Panc1 (cell line): ENCODE measurements at regions not wholly inside any gene's neighbourhood (a gene's known extent, or its start where the extent isn't known, plus 50 kb on each side); places are given as distances from the start of the nearest gene placed in this dataset.

Experiments
- ATAC-seq: fragments of 200-7000 bp; cut with Tn5 transposase; 2 replicates; pipeline ENCODE4 v1.9.1; 2020; ENCODE audit warnings: mild to moderate bottlenecking, moderate library complexity
- BruUV-seq: library from RNA; stranded (reverse); fragments of 400-500 nt; replicated peaks from 2 replicates; lab custom pipeline; 2021; lab: Mats Ljungman, UMichigan
- CTCF ChIA-PET: fragments of 300-600 bp; sonication (Branson Sonifier 250); formaldehyde crosslinking; loops from one replicate; lab custom pipeline; 2022; ENCODE audit warnings: antibody characterized with exemption; lab: Charles Lee
- POLR2A ChIA-PET: fragments of 300-600 bp; sonication (Branson Sonifier 250); formaldehyde crosslinking; loops from one replicate; lab custom pipeline; 2022; ENCODE audit warnings: antibody characterized with exemption; lab: Charles Lee
- DNase-seq: peaks from one replicate; pipeline ENCODE4 v3.0.0-alpha.2; 2010; ENCODE audit warnings: low read depth, low spot score
- H3K27ac ChIP-seq: 2 replicates; pipeline ENCODE4 v1.5.1; 2011; ENCODE audit warnings: mild to moderate bottlenecking, low read length, inconsistent platforms
- H3K27me3 ChIP-seq: fragments of 200-500 bp; sonication (Bioruptor generic); 2 replicates; pipeline ENCODE4 v1.6.0; 2014; ENCODE audit warnings: low read length, inconsistent platforms; ENCODE audit not compliant: control insufficient read depth, insufficient read depth
- H3K36me3 ChIP-seq: fragments of 200-500 bp; sonication (Bioruptor generic); 2 replicates; pipeline ENCODE4 v1.5.1; 2014; ENCODE audit warnings: inconsistent platforms, mild to moderate bottlenecking, low read length, moderate library complexity; ENCODE audit not compliant: control insufficient read depth, insufficient read depth
- H3K4me1 ChIP-seq: 2 replicates; pipeline ENCODE4 v1.5.1; 2011; ENCODE audit warnings: inconsistent platforms, mild to moderate bottlenecking, low read length, moderate library complexity; ENCODE audit not compliant: control insufficient read depth, insufficient read depth
- H3K4me3 ChIP-seq, 2 experiments: 2 replicates each; pipeline ENCODE4 v1.5.1; 2011 to 2012; ENCODE audit warnings: low read depth in 2 of 2, low read length in 2 of 2, mild to moderate bottlenecking in 2 of 2, inconsistent platforms in 1 of 2, moderate library complexity in 1 of 2
- H3K9me3 ChIP-seq: fragments of 200-500 bp; sonication (Bioruptor generic); 2 replicates; pipeline ENCODE4 v1.5.1; 2014; ENCODE audit warnings: low read depth, mild to moderate bottlenecking, inconsistent platforms, low read length, moderate library complexity; ENCODE audit not compliant: control insufficient read depth, insufficient read depth
- POLR2AphosphoS5 ChIP-seq: IDR thresholded peaks from 2 replicates; pipeline ENCODE4 v1.6.1; 2012; ENCODE audit warnings: mild to moderate bottlenecking, low read depth, low read length, moderate library complexity
- SIN3A ChIP-seq: IDR thresholded peaks from 2 replicates; pipeline ENCODE4 v1.6.1; 2012; ENCODE audit warnings: low read depth, mild to moderate bottlenecking, low read length, moderate library complexity, borderline replicate concordance; ENCODE audit not compliant: insufficient read depth
- TCF7L2 ChIP-seq: IDR thresholded peaks from 2 replicates; pipeline ENCODE4 v1.6.1; 2011; ENCODE audit warnings: mild to moderate bottlenecking, low read depth, low read length, inconsistent platforms
- in situ Hi-C: cut with HindIII; loops from 2 replicates; pipeline ENCODE4 v1.10.0; 2016; ENCODE audit warnings: low sequenced_read_pairs, low pct_unique_long_range_greater_than_20kb
- intact Hi-C: fragments of 100-400 bp; cut with micrococcal nuclease; formaldehyde crosslinking; loops from one replicate; pipeline ENCODE4 v1.10.0; 2022; ENCODE audit not compliant: unreplicated experiment
- TF ChIP-seq, protein P1 (sequence below): fragments of 450-650 bp; IDR thresholded peaks from 2 replicates; pipeline ENCODE4 v1.5.1; 2017; ENCODE audit warnings: mild to moderate bottlenecking
- TF ChIP-seq, protein P2 (sequence below), 2 experiments: IDR thresholded peaks; 2 replicates each; pipeline ENCODE4 v1.6.1; 2011 to 2012; ENCODE audit warnings: low read depth in 2 of 2, control low read depth in 1 of 2, low read length in 1 of 2, mild to moderate bottlenecking in 1 of 2, moderate library complexity in 1 of 2; ENCODE audit not compliant: insufficient read depth in 1 of 2

DNA sequence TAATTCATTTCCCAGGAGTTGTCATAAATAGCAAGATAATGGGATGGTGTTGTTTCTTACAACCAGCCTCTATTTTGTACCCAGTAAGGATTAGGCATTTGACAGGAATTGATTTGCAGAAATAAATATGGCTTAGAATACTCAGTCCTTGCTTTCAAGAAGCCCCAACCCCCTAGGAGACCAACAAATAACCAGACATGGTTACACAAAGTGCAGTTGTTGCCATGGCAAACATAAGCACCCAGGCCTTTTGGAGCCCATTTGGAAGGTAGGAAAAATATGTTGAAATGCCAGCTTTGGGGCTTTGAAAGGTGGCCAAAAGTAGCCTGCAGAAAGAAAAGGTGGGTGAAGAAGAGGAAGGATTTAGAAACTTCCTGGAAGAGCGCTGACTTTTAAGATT lies 397.5 kb downstream of the CDC14C start:
- H3K4me1 ChIP-seq = no peaks in the 10 kb centered on the region
- intact Hi-C loops = no loop called here
- in situ Hi-C loops = no loop called here
- no peak for DNase-seq
- ATAC-seq = no peak
- no peaks in the 10 kb centered on the region; the same call in 1 of the 2 replicates for H3K9me3 ChIP-seq
- TF ChIP-seq, protein P1, sequence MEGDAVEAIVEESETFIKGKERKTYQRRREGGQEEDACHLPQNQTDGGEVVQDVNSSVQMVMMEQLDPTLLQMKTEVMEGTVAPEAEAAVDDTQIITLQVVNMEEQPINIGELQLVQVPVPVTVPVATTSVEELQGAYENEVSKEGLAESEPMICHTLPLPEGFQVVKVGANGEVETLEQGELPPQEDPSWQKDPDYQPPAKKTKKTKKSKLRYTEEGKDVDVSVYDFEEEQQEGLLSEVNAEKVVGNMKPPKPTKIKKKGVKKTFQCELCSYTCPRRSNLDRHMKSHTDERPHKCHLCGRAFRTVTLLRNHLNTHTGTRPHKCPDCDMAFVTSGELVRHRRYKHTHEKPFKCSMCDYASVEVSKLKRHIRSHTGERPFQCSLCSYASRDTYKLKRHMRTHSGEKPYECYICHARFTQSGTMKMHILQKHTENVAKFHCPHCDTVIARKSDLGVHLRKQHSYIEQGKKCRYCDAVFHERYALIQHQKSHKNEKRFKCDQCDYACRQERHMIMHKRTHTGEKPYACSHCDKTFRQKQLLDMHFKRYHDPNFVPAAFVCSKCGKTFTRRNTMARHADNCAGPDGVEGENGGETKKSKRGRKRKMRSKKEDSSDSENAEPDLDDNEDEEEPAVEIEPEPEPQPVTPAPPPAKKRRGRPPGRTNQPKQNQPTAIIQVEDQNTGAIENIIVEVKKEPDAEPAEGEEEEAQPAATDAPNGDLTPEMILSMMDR = no peak
- TF ChIP-seq TCF7L2 = no peak
- TF ChIP-seq POLR2AphosphoS5 = no peak
- TF ChIP-seq, protein P2, sequence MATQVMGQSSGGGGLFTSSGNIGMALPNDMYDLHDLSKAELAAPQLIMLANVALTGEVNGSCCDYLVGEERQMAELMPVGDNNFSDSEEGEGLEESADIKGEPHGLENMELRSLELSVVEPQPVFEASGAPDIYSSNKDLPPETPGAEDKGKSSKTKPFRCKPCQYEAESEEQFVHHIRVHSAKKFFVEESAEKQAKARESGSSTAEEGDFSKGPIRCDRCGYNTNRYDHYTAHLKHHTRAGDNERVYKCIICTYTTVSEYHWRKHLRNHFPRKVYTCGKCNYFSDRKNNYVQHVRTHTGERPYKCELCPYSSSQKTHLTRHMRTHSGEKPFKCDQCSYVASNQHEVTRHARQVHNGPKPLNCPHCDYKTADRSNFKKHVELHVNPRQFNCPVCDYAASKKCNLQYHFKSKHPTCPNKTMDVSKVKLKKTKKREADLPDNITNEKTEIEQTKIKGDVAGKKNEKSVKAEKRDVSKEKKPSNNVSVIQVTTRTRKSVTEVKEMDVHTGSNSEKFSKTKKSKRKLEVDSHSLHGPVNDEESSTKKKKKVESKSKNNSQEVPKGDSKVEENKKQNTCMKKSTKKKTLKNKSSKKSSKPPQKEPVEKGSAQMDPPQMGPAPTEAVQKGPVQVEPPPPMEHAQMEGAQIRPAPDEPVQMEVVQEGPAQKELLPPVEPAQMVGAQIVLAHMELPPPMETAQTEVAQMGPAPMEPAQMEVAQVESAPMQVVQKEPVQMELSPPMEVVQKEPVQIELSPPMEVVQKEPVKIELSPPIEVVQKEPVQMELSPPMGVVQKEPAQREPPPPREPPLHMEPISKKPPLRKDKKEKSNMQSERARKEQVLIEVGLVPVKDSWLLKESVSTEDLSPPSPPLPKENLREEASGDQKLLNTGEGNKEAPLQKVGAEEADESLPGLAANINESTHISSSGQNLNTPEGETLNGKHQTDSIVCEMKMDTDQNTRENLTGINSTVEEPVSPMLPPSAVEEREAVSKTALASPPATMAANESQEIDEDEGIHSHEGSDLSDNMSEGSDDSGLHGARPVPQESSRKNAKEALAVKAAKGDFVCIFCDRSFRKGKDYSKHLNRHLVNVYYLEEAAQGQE (IDR thresholded peaks at IDR 0.05; ENCODE audit: insufficient read depth in 1 of 2, low read depth in 2 of 2, low read length in 1 of 2) = no peak
- TF ChIP-seq SIN3A = no peak
- no peaks in the 10 kb centered on the region for H3K27me3 ChIP-seq
- BruUV-seq = no TSS peak
- no peak overlapping the region for H3K4me3 ChIP-seq
- H3K36me3 ChIP-seq = no peaks in the 10 kb centered on the region
- no peak overlapping the region for H3K27ac ChIP-seq
- ChIA-PET CTCF (no interaction called here), POLR2A (no interaction called here)

DNA sequence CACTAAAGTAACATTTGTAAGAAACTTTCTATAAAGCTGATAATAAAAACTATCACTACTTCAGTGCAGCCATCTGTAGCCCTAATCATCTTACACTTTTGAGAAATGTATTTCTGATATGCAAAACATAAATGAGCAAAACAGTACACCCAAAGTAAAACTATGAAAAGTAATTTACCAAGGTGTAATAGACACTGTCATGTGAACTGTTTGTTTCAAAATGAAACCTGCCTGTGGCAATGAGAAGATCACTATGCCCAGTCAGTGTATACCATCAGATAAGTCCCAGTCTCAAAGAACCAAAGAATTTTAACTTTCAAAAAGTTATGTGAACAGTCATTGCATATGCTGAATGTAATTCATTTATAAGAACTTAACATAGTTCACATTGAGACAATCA lies 398.1 kb downstream of the CDC14C start:
- no peak for DNase-seq
- in situ Hi-C loops (no loop called here), intact Hi-C loops (no loop called here)
- ATAC-seq = no peak
- no peaks in the 10 kb centered on the region; the same call in 1 of the 2 replicates for H3K9me3 ChIP-seq
- H3K36me3 ChIP-seq = no peaks in the 10 kb centered on the region
- ChIA-PET POLR2A (no interaction called here), CTCF (no interaction called here)
- TF ChIP-seq, protein P1 = no peak
- TF ChIP-seq SIN3A = no peak
- no peak for TF ChIP-seq TCF7L2
- H3K27ac ChIP-seq = no peak overlapping the region
- BruUV-seq = no TSS peak
- no peaks in the 10 kb centered on the region for H3K4me1 ChIP-seq
- H3K4me3 ChIP-seq = no peak overlapping the region
- no peaks in the 10 kb centered on the region for H3K27me3 ChIP-seq
